Activated CD8-positive, alpha-beta T cell treated with anti-CD3 and anti-CD28 coated beads for 36 hours (primary cell): ENCODE measurements at regions not wholly inside any gene's neighbourhood (a gene's known extent, or its start where the extent isn't known, plus 50 kb on each side); places are given as distances from the start of the nearest gene placed in this dataset.

Experiments used
- ATAC-seq: fragments of 200-7000 bp; cut with Tn5 transposase; one replicate; pipeline ENCODE4 v1.10.0; 2021; ENCODE audit warnings: mild to moderate bottlenecking, moderate library complexity
- CTCF ChIA-PET: fragments of 350-600 bp; sonication (Branson Sonifier 250); formaldehyde crosslinking; loops from one replicate; lab custom pipeline; 2021; ENCODE audit warnings: antibody characterized with exemption; lab: Charles Lee
- POLR2A ChIA-PET: fragments of 350-600 bp; sonication (Branson Sonifier 250); formaldehyde crosslinking; loops from one replicate; lab custom pipeline; 2021; ENCODE audit warnings: antibody characterized with exemption; lab: Charles Lee
- DNase-seq: peaks from one replicate; pipeline ENCODE4 v3.0.0-alpha.2; 2020
- H3K27ac Mint-ChIP-seq: one replicate; pipeline ENCODE4 v1.8.0; 2021; ENCODE audit warnings: mild to moderate bottlenecking, mixed read lengths
- H3K27me3 Mint-ChIP-seq: one replicate; pipeline ENCODE4 v1.8.0; 2021; ENCODE audit warnings: mixed read lengths
- H3K36me3 Mint-ChIP-seq: one replicate; pipeline ENCODE4 v1.8.0; 2021; ENCODE audit warnings: low read depth, mixed read lengths
- H3K4me1 Mint-ChIP-seq: one replicate; pipeline ENCODE4 v1.8.0; 2021; ENCODE audit warnings: low read depth, mixed read lengths
- H3K4me3 Mint-ChIP-seq: one replicate; pipeline ENCODE4 v1.8.0; 2021; ENCODE audit warnings: mild to moderate bottlenecking, moderate library complexity, mixed read lengths
- H3K9me3 Mint-ChIP-seq: one replicate; pipeline ENCODE4 v1.8.0; 2021; ENCODE audit warnings: mixed read lengths
- intact Hi-C: fragments of 100-400 bp; cut with micrococcal nuclease; formaldehyde crosslinking; loops from one replicate; pipeline ENCODE4 v1.10.0; 2022
- TF ChIP-seq, protein P1 (sequence below): fragments of 200-600 bp; IDR thresholded peaks from one replicate; pipeline ENCODE4 v1.8.0; 2022; ENCODE audit warnings: antibody characterized with exemption, mild to moderate bottlenecking

DNA sequence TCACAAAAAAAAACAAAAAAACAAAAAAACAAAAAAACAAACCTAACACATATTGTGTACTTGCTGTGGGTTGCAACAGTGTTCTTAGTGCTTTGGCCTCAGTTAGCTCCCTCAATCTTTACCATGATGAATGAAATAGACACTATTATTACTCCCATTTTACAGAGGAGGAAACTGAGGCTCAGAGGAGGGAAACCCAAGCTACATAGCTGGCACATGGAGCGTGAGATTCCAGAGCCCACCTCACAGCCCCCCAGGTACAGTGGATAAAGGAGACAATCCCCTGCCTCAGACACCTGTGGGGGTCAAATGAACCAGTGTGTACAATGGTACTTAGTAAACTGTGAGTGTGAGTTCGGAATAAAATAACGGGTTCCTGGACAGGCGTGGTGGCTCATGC, 104.9 kb upstream of the SMAD3 start:
- intact Hi-C loops = no loop called here
- no peak overlapping the region for H3K27ac Mint-ChIP-seq
- no peak overlapping the region for H3K4me3 Mint-ChIP-seq
- TF ChIP-seq, protein P1, sequence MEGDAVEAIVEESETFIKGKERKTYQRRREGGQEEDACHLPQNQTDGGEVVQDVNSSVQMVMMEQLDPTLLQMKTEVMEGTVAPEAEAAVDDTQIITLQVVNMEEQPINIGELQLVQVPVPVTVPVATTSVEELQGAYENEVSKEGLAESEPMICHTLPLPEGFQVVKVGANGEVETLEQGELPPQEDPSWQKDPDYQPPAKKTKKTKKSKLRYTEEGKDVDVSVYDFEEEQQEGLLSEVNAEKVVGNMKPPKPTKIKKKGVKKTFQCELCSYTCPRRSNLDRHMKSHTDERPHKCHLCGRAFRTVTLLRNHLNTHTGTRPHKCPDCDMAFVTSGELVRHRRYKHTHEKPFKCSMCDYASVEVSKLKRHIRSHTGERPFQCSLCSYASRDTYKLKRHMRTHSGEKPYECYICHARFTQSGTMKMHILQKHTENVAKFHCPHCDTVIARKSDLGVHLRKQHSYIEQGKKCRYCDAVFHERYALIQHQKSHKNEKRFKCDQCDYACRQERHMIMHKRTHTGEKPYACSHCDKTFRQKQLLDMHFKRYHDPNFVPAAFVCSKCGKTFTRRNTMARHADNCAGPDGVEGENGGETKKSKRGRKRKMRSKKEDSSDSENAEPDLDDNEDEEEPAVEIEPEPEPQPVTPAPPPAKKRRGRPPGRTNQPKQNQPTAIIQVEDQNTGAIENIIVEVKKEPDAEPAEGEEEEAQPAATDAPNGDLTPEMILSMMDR = no peak
- no peaks in the 10 kb centered on the region for H3K27me3 Mint-ChIP-seq
- no peaks in the 10 kb centered on the region for H3K9me3 Mint-ChIP-seq
- ATAC-seq = no peak
- ChIA-PET POLR2A (no interaction called here), CTCF (interaction anchor here (0.8 kb wide), 1 partner anchor 14 kb away, joined by 3 read pairs; no protein-coding TSS in a partner anchor)
- H3K36me3 Mint-ChIP-seq = no peaks in the 10 kb centered on the region
- no peak for DNase-seq
- H3K4me1 Mint-ChIP-seq = no peaks in the 10 kb centered on the region

DNA sequence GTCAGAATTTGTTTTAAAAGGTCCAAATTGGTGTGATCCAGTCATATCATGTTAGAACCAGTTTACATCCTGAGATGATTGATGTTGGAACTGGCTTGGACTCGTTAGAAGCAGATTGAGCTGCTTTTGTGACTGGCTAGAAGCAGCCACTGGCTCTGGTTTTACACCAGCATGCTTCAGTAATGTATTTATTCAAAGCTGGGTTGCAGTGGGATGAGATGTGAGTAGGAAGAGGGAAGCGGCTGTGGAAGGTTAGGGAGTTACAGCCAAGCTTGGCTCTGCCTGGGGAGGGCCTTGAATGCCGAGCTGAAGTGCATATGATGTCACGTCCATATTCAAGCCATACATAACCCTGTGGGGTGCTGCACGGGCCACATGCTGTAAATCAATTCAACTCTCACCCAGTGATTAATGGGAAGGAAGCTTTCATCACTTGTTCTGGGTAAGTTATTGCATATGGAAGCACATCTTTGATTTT, 104.0 kb upstream of the SMAD3 start:
- H3K4me3 Mint-ChIP-seq = no peak overlapping the region
- no peaks in the 10 kb centered on the region for H3K9me3 Mint-ChIP-seq
- no peak for DNase-seq
- no peaks in the 10 kb centered on the region for H3K36me3 Mint-ChIP-seq
- POLR2A ChIA-PET = no interaction called here
- no peaks in the 10 kb centered on the region for H3K4me1 Mint-ChIP-seq
- H3K27me3 Mint-ChIP-seq = no peaks in the 10 kb centered on the region
- intact Hi-C loops = no loop called here
- H3K27ac Mint-ChIP-seq = no peak overlapping the region
- TF ChIP-seq, protein P1 = no peak
- CTCF ChIA-PET = interaction anchor here (1.1 to 2.1 kb wide), 2 partner anchors 15 to 342 kb away, joined by 5 to 7 read pairs; no protein-coding TSS in a partner anchor
- no peak for ATAC-seq

DNA sequence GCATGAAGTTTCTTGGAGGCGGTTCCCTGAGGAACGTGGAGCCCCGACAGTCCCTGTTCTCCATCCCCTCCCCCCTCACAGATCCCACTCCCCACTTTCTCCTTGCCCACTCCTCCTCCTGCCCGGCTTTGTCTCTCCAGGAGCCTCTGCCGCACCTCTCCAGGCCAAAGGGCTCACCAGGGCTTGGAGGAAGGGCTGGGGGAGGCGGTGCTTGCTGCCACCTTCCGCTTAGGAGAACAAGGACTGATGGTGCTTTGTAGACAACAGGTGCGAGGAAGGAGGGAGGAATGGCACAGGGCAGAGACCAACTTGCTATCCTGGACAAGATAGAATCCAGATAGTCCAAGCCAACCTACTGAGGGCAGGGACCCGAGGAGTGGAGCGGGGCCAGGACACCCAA, 103.5 kb upstream of the SMAD3 start:
- ChIA-PET CTCF (interaction anchor here (1.1 to 2.1 kb wide), 2 partner anchors 15 to 342 kb away, joined by 5 to 7 read pairs; no protein-coding TSS in a partner anchor), POLR2A (no interaction called here)
- Mint-ChIP-seq H3K36me3 (no peaks in the 10 kb centered on the region), H3K4me3 (no peak overlapping the region), H3K27me3 (no peaks in the 10 kb centered on the region), H3K9me3 (no peaks in the 10 kb centered on the region), H3K27ac (no peak overlapping the region), H3K4me1 (no peaks in the 10 kb centered on the region)
- intact Hi-C loops = no loop called here
- ATAC-seq (no peak), DNase-seq (no peak)
- TF ChIP-seq, protein P1 = no peak

DNA sequence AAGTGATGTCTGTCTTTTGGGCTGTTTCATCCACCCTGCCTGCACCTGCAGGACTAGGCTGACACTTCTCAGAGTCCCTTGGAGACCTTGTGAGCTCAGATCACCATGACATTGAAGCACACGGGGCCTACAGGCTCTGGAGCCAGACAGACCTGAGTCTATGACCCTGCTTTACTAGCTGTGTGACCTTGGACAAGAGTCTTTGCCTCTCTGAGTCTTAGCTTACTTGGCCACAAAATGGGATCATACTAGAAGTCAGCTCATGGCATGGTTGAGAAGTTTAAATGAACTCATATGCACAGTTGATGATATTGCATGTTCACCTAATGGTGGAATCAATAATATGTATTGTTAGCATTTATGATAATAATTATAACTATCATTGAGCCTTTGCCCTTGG, 102.9 kb upstream of the SMAD3 start:
- H3K4me1 Mint-ChIP-seq = no peaks in the 10 kb centered on the region
- no peaks in the 10 kb centered on the region for H3K36me3 Mint-ChIP-seq
- no peaks in the 10 kb centered on the region for H3K27me3 Mint-ChIP-seq
- no peak for DNase-seq
- POLR2A ChIA-PET = no interaction called here
- H3K4me3 Mint-ChIP-seq = no peak overlapping the region
- ATAC-seq = no peak
- no peaks in the 10 kb centered on the region for H3K9me3 Mint-ChIP-seq
- intact Hi-C loops = no loop called here
- no peak overlapping the region for H3K27ac Mint-ChIP-seq
- TF ChIP-seq, protein P1 = no peak
- CTCF ChIA-PET = interaction anchor here (1.5 to 2.1 kb wide), 2 partner anchors 16 to 341 kb away, joined by 5 to 7 read pairs; no protein-coding TSS in a partner anchor

DNA sequence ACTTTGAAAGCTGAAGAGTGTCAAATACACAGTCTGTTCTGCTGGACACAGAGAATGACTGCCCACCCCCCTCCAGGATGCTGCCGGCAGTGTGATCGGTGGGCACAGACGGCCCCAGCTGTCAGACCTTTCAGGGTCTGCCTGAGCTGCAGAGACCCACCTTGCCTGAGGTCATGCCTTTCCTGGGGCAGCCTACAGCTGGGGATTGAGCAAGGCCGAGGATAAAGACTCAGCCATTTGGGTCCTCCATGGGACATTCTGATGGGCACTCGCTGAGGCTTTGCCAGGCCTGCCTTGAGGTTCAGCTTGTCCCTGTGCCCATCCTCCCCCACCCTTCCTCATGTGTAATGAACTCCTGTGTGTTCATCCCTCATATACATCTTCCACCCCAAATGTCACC, 102.3 kb upstream of the SMAD3 start:
- ChIA-PET POLR2A (no interaction called here), CTCF (interaction anchor here (1.0 to 2.1 kb wide), 3 partner anchors 17 to 341 kb away, joined by 3 to 7 read pairs (median 5); no protein-coding TSS in a partner anchor)
- Mint-ChIP-seq H3K27ac (no peak overlapping the region), H3K36me3 (no peaks in the 10 kb centered on the region), H3K4me3 (no peak overlapping the region), H3K9me3 (no peaks in the 10 kb centered on the region), H3K27me3 (no peaks in the 10 kb centered on the region), H3K4me1 (no peaks in the 10 kb centered on the region)
- ATAC-seq (no peak), DNase-seq (no peak)
- TF ChIP-seq, protein P1 = no peak
- intact Hi-C loops = no loop called here
